K562 (cell line): ENCODE measurements at regions not wholly inside any gene's neighbourhood (a gene's known extent, or its start where the extent isn't known, plus 50 kb on each side); places are given as distances from the start of the nearest gene placed in this dataset.

Source experiments
- CTCF ChIP-seq, 3 experiments: IDR thresholded peaks in 2 of 3; conservative IDR thresholded peaks in 1 of 3; 2 replicates each; pipeline ENCODE4 v1.5.1; 2011 to 2012; ENCODE audit warnings: low read length in 3 of 3, mild to moderate bottlenecking in 3 of 3, control low read depth in 2 of 3, improper control_type of control experiment in 1 of 3, inconsistent platforms in 1 of 3, low read depth in 1 of 3, mixed read lengths in 1 of 3, moderate library complexity in 1 of 3; ENCODE audit not compliant: insufficient read depth in 2 of 3
- KLF1 ChIP-seq: fragments of 450-650 bp; IDR thresholded peaks from 2 replicates; pipeline ENCODE4 v1.6.1; 2016; ENCODE audit warnings: missing genetic modification characterization, missing compliant biosample characterization
- POLR2A ChIP-seq: fragments of 450-650 bp; conservative IDR thresholded peaks from 2 replicates; pipeline ENCODE4 v1.6.1; 2016
- SAFB ChIP-seq: fragments of 200-400 bp; formaldehyde crosslinking; IDR thresholded peaks from 2 replicates; pipeline ENCODE4 v1.6.1; 2017; ENCODE audit warnings: low read depth, low read length, borderline replicate concordance
- ZBTB17 ChIP-seq: fragments of 450-650 bp; formaldehyde crosslinking; IDR thresholded peaks from 2 replicates; pipeline ENCODE4 v1.4.0; 2020; ENCODE audit warnings: mild to moderate bottlenecking
- ZBTB8A ChIP-seq: fragments of 450-650 bp; IDR thresholded peaks from 2 replicates; pipeline ENCODE4 v1.6.1; 2018; ENCODE audit warnings: mild to moderate bottlenecking, moderate library complexity; ENCODE audit not compliant: partially characterized antibody
- ZNF121 ChIP-seq: sonication (generic); formaldehyde crosslinking; conservative IDR thresholded peaks from 2 replicates; pipeline ENCODE4 v1.8.0; 2022; ENCODE audit warnings: missing genetic modification reagents

GRCh38 chr20:57108742-57109570, 157.5 kb downstream of the BMP7 start:
- TF ChIP-seq KLF1, result no peak
- no peak for TF ChIP-seq ZBTB8A
- TF ChIP-seq POLR2A, result no peak
- no peak for TF ChIP-seq SAFB
- TF ChIP-seq ZNF121, result no peak
- no peak for TF ChIP-seq CTCF (IDR thresholded peaks at IDR 0.05 in 2 of 3, conservative IDR thresholded peaks at IDR 0.05 in 1 of 3; ENCODE audit: insufficient read depth in 2 of 3, low read depth in 1 of 3, low read length in 3 of 3)
- TF ChIP-seq ZBTB17 (CRISPR knock-in tag), result no peak
